ENCODE measurements at regions not wholly inside any gene's neighbourhood (a gene's known extent, or its start where the extent isn't known, plus 50 kb on each side); places are given as distances from the start of the nearest gene placed in this dataset.
A peak's percentile ranks its signal among the peaks of the same experiment; 100 is the strongest.

DNA sequence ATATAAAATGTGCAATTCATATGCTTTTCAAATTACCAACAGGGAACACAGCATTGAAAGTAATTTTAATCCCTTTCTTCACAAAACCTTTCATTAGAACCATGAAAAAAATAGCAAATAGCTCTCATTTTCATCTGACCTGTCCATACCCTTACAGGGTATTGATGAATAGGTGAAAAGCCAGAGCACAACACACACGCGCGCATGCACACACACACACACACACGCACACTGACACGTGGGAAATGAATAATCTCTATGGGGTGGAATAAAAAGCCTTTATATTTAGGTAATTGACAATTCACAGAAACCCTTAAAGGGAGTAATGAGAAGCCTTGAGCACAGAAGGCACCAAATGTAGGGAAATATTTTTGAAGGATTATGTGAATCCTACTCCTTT lies 76.2 kb upstream of the POU2AF2 start:
- TF ChIP-seq, protein P1, sequence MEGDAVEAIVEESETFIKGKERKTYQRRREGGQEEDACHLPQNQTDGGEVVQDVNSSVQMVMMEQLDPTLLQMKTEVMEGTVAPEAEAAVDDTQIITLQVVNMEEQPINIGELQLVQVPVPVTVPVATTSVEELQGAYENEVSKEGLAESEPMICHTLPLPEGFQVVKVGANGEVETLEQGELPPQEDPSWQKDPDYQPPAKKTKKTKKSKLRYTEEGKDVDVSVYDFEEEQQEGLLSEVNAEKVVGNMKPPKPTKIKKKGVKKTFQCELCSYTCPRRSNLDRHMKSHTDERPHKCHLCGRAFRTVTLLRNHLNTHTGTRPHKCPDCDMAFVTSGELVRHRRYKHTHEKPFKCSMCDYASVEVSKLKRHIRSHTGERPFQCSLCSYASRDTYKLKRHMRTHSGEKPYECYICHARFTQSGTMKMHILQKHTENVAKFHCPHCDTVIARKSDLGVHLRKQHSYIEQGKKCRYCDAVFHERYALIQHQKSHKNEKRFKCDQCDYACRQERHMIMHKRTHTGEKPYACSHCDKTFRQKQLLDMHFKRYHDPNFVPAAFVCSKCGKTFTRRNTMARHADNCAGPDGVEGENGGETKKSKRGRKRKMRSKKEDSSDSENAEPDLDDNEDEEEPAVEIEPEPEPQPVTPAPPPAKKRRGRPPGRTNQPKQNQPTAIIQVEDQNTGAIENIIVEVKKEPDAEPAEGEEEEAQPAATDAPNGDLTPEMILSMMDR (IDR thresholded peaks at IDR 0.05; ENCODE audit: low read length, missing control alignments): no peak
- DNase-seq (ENCODE audit: low read depth): no peak
- H3K4me3 ChIP-seq (replicated peaks; ENCODE audit: low read depth, low read length): no peak overlapping the region

DNA sequence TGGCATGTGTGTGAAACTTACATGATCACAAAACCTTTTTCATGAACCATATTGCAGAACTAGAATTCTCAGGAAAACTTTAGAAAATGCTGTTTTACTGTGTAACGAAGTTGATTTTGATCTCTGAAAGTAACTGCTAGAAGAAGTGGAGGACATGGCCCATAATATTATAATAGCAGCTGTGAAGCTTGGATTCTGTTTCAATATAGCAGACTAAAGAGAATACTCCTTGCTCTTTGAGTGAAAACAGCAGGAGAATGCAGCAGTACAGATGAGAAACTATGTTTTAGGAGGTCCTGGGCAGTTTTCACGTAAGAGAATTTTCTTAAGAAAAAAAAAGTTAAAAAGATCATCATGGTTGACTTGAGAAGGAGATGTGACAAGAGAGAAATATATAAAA lies 76.7 kb upstream of the POU2AF2 start:
- no peak for DNase-seq (ENCODE audit: low read depth)
- H3K4me3 ChIP-seq (replicated peaks; ENCODE audit: low read depth, low read length): no peak overlapping the region
- TF ChIP-seq, protein P1 (IDR thresholded peaks at IDR 0.05; ENCODE audit: low read length, missing control alignments): no peak

DNA sequence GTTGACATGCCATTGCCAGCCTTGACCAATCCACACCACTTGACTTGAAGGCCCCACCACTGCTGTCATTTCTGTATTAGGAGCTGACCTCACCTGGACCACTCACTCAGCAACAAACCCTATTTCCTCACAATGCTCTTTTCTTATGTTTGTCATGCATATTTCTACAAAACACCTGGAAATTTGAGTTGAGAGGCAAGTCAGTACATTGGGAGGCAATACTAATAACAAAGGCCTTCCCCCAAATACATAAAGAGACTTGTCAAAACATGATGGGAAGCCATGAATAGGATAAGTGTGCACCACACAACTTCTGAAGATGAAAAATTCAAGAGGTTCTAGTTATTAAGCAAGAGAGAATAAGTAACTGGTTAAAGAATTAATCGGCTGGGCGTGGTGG lies 77.9 kb upstream of the POU2AF2 start:
- TF ChIP-seq, protein P1 (IDR thresholded peaks at IDR 0.05; ENCODE audit: low read length, missing control alignments): no peak
- DNase-seq (ENCODE audit: low read depth): no peak
- H3K4me3 ChIP-seq (replicated peaks; ENCODE audit: low read depth, low read length): no peak overlapping the region

DNA sequence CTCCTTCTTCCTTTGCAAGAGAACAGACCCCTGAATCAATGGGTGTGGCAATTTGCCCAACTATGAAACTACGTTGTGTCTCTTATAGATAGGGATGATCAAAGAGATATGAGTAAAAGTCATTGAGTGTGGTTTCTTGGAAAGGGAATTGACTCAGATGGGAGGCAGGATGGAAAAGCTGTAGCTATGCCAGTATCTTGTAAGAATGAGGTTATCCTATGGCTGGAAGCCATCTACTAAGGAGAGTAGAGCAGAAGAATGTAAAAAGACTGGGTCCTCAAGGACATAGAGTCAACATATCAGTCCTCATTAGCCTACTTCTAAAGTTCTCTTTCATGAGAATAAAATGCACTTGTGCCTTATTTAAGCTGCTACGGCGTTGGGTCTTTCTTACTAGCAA lies 78.9 kb upstream of the POU2AF2 start:
- no peak overlapping the region for H3K4me3 ChIP-seq (replicated peaks; ENCODE audit: low read depth, low read length)
- DNase-seq (ENCODE audit: low read depth): peak; percentile 7
- TF ChIP-seq, protein P1 (IDR thresholded peaks at IDR 0.05; ENCODE audit: low read length, missing control alignments): no peak

DNA sequence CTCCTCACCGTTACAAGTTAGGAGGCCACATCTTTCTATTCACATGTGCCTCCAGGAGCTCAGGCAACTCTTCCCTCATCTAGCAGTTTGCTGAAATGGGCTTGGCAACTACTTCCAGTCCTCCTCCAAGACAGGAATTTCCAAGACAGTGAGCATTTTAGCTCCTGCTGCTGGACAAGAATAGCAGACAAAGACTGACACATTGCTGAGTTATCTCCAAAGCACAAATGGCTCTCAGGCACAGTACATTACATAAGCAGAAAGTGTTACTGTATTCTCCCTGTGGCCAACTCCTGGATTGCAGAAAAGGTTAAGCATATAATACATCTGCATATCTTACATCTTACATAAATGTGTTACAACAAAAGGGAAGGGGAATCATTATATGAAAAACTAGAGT lies 83.2 kb upstream of the POU2AF2 start:
- TF ChIP-seq, protein P1 (IDR thresholded peaks at IDR 0.05; ENCODE audit: low read length, missing control alignments): no peak
- H3K4me3 ChIP-seq (replicated peaks; ENCODE audit: low read depth, low read length): no peak overlapping the region
- peak; percentile 61 for DNase-seq (ENCODE audit: low read depth)

DNA sequence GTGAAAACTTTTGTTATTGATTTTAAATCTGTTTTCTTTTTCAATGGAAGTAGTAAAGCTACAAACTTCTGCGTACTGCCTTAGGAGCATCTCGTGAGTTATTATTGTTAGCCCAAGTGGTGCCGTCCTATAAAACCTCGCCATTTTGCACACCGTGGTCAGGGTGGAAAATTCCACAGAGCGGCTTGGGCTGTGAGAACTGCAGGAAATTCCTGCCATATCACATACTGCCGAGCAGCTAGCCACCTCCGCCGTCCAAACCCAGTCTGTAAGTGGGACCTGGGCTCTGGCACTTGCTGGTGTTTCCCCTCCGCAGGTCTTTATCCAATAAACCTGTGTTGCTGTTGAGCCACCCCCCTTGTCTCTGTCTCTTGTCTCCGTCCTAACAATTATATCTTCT lies 88.0 kb upstream of the POU2AF2 start:
- TF ChIP-seq, protein P1 (IDR thresholded peaks at IDR 0.05; ENCODE audit: low read length, missing control alignments): no peak
- DNase-seq (ENCODE audit: low read depth): no peak

DNA sequence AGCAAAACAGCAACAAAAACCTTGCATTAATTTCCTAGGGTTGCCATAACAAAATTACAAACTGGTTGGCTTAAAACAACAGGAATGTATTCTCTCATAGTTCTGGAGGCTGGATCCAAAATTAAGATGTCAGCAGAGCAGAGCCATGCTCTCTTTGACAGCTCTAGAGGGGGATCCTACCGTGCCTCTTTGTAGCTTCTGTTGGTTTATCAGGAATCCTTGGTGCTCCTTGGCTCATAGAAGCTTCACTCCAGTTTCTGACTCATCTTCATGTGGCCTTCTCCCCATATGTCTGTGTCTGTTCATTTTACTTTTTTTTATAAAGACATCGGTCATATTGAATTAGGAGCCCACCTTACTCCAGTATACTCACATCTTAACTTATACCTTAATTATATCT lies 90.5 kb upstream of the POU2AF2 start:
- no peak overlapping the region for H3K4me3 ChIP-seq (replicated peaks; ENCODE audit: low read depth, low read length)
- TF ChIP-seq, protein P1 (IDR thresholded peaks at IDR 0.05; ENCODE audit: low read length, missing control alignments): no peak
- DNase-seq (ENCODE audit: low read depth): no peak

More for the DNA sequence above, 88.0 kb upstream of the POU2AF2 start:
- H3K4me3 ChIP-seq (replicated peaks; ENCODE audit: low read depth, low read length): no peak overlapping the region

All from fibroblast of pulmonary artery (primary cell).